ENCODE measurements at regions not wholly inside any gene's neighbourhood (a gene's known extent, or its start where the extent isn't known, plus 50 kb on each side); places are given as distances from the start of the nearest gene placed in this dataset.
"Not testable (repeated sequence)": the region's sequence is repeated elsewhere in the genome, so short reads cannot be mapped to it uniquely, and the experiment has no call there.

GRCh38 chr3:182629521-182629920, 163.8 kb upstream of the ATP11B start:
- no peak for DNase-seq (ENCODE audit: low read depth)

DNA sequence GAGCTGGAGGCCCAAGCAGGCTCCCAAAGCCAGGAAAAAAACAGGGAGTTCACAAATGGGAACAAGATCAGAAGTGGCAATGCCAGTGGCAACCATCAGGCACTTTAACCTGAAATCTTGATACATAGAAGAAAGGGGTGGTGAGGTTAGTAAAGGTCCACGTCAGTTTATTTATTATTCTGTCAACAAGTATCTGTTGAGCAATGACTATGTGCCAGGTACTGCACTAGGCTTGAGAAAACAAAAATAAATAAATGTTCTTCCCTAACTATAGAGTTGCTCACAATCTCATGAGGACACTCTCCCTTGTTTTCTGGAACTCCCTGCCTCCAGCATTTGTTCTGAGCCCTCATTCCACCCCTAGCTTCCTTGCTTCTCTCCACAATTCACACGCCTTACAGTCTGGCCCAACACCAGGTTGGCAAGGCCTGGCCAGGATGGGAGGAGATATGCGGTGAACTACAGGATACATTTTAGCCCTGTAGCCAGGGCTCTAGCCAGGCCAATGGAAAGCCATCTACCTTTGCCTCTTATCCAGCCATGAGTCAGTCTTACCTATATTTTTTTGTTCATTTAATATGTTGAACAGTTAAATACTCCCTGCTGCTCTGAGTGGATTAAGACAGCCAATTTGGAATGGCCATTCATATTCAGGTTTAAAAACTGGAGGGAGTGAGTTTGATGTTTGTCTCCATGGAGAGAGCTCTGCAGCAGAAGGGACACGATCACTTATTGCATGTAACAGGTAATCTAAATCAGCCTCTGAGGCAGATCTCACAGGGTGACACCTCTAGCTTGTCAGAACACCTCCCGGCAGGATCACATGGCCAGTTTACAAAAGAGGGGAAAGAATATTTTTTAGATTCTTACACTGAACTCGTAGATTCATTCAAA, 161.9 kb upstream of the ATP11B start:
- no peak for DNase-seq (ENCODE audit: low read depth)

GRCh38 chr3:182632077-182632393, 161.3 kb upstream of the ATP11B start:
- no peak for DNase-seq (ENCODE audit: low read depth)

DNA sequence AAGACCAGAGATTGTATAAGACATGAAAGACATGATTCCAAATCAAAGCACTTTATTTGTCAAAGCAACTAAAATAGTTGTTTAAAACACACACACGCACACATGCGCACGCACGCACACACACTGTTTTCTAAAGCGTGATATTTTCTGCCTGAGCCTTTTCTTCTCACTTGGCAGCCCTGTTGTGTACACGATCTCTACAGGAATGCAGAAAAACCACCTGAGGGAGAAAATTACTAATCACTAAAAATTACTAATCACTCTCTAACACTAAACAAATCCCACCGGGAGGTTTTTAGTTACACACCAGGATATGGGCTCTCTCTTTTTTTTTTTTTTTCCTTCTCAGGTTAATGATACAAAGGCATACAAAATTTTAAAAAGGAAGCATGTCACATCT, 160.1 kb upstream of the ATP11B start:
- DNase-seq (ENCODE audit: low read depth), result no peak

GRCh38 chr3:182636646-182637045, 156.7 kb upstream of the ATP11B start:
- no peak for DNase-seq (ENCODE audit: low read depth)

DNA sequence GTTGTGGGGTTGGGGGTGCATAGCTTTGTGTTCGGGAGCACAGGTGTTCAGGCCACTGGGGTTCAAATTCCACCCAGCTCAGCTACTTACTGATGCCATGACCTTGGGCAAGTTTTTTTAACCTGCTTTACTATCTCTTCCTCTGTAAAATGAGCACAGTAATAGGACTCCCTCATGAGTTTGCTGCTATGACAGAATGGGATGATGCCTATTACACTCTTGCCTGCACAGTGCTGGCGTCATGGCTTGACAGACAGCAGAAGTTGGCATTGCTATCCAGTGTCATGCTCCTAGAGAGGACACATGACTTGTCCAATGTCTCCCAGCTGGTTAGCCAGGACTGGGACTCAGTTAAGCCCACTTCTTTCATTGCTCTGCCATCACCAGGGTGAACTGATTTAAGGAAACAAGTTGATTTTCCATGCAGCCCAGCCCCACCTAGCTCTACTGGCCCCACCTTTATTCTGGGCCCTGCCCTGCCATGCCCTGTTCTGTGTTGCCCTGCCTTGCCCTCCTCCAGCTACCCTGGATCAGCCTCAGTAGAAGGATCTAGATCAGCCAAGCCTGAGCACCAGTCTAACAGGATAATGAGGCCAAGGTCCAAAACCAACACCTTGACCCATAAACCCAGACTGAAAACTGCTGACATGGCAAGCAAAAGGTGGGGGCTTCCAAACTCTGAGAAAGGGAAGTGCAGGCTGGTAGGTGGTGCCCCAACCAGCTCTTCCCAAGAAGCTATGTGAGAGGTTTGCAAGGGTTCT, 155.8 kb upstream of the ATP11B start:
- no peak for DNase-seq (ENCODE audit: low read depth)

- no peak for DNase-seq (ENCODE audit: low read depth)
These were observed 149.3 kb upstream of the ATP11B start for GRCh38 chr3:182644013-182644412.

DNA sequence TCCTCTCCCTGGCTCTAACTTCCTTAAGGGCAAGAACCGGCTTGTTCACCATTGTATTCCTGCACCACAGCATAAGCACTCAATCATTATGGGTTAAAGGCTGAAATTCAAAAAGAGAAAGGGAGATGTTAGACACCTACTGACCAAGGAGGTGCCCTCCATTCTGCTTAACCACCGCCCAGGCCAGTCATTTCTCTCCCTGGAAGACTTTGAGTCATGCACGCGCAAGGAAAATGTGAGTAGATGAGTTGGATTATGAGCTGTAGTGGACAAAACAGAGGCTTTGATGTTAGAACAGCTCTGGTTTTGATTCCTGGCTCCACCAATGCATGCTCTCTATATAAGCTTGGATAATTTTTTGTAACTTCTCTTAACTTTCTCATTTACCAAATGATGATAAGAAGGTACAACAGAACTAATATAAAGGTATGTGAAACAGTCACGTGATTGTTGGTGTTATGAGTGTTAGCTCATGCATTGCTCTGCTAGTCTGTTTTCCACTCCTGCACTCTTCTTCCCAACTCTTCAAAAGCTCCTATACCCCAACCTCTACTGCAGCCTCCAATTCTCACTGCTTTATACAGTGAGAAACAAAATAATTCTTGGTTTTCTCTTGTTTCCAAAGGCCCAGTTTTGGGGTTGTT, 148.4 kb upstream of the ATP11B start:
- no peak for DNase-seq (ENCODE audit: low read depth)

DNA sequence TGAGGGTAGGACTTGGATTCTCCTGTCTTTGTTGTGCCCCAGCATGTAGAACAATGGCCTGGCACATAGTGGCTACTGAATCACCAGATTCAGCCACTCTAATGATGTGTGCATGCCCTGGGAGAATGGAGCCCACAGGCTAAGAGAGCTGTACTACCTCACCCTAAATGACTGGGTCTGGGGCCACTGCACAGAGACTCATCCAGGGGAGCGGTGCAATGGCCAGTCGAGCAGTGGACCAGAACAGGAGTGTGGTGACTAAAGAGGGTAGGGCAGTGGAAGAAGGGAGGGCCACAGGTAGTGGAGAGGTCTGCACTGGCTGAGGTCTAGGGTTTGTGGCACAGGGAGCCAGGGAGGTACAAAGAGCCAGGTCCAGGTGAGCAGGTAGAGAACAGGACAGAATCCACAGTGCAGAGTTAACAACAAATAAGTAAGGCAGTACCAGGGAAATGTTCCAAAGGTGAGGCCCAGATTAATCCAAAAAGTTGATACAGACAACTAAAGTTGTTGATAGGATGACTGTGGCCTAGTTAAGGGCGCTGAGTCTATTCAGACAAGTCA, 142.7 kb upstream of the ATP11B start:
- no peak for DNase-seq (ENCODE audit: low read depth)

DNA sequence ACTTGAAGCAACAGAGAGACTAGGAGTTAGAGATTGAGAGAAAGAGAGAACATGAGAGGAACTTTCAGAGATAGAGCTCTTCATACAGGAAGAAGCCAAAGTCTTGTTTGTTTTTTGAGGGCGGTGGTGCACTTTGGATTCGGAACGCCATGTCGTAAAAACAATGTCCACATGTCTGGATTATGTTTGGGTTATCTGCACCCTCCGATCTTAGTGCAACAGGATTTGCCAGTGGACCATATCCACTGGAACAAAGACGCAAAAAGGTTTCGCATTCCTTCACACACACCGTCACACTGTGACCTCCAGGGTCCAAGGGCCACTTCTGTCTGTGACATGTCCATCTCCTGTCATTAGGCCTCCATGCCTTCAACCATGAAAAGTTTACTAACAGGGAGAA, 141.8 kb upstream of the ATP11B start:
- DNase-seq (ENCODE audit: low read depth), result no peak

GRCh38 chr3:182653065-182653464, 140.2 kb upstream of the ATP11B start:
- not testable (repeated sequence) for DNase-seq (ENCODE audit: low read depth)

DNA sequence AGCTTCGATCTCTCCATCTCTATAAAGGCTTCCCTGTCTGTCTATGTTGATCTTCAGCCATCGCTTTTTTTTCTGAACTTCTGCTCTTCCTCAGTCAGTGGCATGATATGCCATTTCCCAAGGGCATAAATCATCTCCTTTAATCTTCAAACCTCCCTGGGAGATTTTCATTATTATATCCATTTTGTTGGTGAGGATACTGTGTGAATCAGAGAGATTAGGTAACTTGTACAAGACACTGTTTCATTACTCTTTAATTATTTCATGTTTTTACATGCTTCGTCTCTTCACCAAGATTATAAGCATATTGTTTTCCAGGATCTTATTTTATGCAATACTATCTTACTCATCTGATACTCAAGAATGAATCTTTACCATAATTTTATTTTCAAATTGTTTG, 124.8 kb upstream of the ATP11B start:
- no peak for DNase-seq (ENCODE audit: low read depth)

- DNase-seq (ENCODE audit: low read depth), result no peak
These were observed 124.3 kb upstream of the ATP11B start for GRCh38 chr3:182668974-182669373.

DNA sequence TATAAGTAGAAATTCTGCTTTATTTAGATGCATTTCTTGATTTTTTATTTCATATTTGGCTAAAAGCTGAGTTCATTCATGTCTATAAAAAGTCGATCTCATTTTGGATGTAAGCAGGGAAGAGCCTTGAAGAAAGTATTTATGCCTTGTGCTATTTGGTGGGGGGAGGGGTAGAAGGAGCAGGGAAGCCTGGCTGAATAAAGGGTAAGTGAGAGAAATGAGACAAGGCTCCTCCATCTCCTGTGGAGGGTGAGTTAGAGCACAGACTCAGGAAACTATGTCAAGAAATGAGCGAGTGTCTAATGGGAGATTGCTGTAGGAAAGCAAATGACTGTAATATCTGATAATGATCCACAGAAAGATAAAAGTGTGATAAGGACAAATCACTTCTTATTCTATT, 121.8 kb upstream of the ATP11B start:
- no peak for DNase-seq (ENCODE audit: low read depth)

DNA sequence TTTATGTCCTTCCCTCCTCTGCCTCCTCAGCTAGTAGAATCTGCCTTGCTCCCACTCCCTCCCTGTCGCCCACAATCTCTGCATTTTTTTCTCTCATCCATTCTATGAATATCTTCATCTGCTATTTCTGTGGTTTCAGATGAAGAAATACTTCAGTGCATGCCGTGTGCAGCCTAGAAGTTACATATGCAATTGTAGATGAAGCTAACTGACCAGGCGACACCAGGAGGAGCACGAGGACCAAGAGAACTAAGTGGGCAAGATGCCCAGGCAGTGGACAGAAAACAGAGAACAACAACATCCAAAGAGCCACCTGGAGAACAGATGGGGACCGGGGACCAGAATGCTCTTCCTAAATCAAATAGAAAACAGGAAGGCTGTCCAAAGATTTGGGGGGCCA, 121.4 kb upstream of the ATP11B start:
- no peak for DNase-seq (ENCODE audit: low read depth)

GRCh38 chr3:182673336-182673735, 120.0 kb upstream of the ATP11B start:
- no peak for DNase-seq (ENCODE audit: low read depth)

GRCh38 chr3:182682263-182683241, 110.8 kb upstream of the ATP11B start:
- no peak for DNase-seq (ENCODE audit: low read depth)

DNA sequence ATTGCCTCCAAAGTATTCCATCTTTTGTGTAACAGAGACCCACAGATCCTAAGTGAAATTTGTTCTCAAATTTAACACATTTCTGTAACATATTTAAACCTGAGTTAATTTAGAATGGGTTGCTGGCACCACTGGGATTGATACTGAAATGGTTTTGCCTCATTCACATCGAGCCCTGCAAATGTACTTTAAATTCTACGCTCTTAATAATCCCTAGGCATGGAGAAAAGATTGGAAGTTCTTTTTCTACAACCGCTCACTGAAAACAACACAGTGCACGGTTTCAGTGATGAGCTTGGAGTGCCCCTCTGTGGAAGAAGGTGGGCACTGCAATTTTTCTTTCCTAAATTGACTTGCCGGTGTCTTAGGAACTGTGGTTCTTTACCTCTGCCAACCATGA, 109.9 kb upstream of the ATP11B start:
- peak; percentile 39 for DNase-seq (ENCODE audit: low read depth)

GRCh38 chr3:182683858-182684257, 109.4 kb upstream of the ATP11B start:
- DNase-seq (ENCODE audit: low read depth), result no peak

DNA sequence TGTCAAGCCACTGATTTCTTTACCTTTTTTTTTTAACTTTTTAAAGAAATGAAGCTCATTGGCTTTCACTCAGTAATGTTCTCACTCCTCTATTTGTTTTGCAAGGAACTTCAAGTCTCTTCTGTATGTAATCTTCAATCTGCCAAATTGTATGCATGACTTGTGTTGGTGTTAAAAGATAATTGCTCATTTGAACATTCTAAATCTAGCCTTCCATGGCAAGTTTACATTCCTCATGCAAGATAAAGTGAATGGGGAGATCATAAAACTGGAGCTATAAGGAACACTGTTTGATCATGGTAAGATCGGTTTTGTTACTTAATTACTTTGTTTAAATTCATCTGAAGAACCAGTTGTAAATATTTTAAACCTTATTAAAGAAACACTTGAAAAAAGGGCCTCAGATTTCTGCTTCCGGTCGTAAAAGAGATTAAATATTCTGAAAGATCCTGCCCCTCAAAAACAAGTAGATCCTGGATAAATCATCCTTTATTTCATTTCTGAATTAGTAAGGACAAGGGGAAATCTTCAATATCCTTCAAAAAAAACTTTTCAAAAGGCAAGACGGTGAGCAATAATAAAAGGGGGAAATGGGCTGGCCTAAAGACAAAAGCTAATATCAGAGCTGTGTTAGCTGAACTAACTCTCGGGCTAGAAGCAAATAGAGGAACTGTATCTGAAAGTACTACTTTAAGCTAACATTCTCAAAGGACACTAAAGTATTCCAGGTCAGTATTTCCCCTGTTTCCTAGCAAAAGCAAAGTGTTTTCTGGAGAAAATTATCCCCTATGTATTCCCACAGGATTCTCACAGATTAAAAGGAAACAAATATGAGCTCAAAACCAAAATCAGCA, 107.0 kb upstream of the ATP11B start:
- DNase-seq (ENCODE audit: low read depth), result no peak

DNA sequence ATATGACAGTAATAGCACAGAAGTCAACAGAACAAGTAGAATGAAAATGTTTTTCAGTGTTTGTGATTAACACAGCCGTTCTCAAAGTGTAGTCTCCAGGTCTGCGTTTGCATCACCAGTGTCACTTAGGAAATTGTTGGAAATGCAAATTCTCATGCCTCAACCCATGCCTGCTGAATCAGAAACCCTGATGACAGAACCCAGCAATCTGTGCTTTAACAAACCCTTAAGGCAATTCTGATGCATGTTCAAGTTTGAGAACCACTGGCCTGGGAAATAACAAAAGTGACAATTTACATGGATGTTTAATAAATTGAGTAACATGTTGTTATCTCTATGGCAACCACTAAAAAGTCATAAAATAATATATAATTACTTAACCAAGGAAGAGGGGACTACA, 103.1 kb upstream of the ATP11B start:
- no peak for DNase-seq (ENCODE audit: low read depth)
